ENCODE measurements at regions not wholly inside any gene's neighbourhood (a gene's known extent, or its start where the extent isn't known, plus 50 kb on each side); places are given as distances from the start of the nearest gene placed in this dataset.

DNA sequence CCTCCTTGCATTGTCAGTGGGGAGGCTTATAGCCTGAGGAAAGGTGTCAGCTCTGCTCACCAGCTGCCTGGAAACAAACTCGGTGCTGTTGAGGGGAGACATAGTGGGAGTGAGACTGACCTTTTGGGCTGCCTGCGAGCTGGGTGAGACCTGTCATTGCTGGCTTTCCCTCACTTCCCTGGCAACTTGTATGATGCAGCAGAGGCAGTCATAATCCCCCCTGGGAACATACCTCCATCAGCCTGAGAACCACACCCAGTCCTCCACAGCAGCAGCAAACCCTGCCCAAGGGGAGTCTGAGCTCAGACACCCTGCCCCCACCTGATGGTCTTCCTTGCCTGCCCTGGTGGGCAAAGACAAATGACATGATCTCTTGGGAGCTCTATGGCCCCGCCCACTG lies 521.2 kb upstream of the IMPG1 start:
- TF ChIP-seq KLF6 (CRISPR knock-in tag; IDR thresholded peaks at IDR 0.05): no peak
- TF ChIP-seq CTCF (CRISPR knock-in tag; IDR thresholded peaks at IDR 0.05): no peak
- no peak for TF ChIP-seq EZH2 (conservative IDR thresholded peaks at IDR 0.05; ENCODE audit: low read depth, low read length)
- TF ChIP-seq NFIC (IDR thresholded peaks at IDR 0.05; ENCODE audit: low read length): no peak

Measured in HepG2 (cell line).